Right lobe of liver (tissue), 6 donors: ENCODE measurements at regions not wholly inside any gene's neighbourhood (a gene's known extent, or its start where the extent isn't known, plus 50 kb on each side); places are given as distances from the start of the nearest gene placed in this dataset.

Experiments
- ATAC-seq, 4 donors: fragments of 200-7000 bp; cut with Tn5 transposase; one replicate each; pipeline ENCODE4 v1.9.1; 2020; ENCODE audit warnings: mild to moderate bottlenecking in 4 of 4, moderate library complexity in 4 of 4
- DNase-seq, 3 donors: peaks; one replicate each; pipeline ENCODE4 v3.0.0-alpha.2; 2020
- H3K27ac ChIP-seq, 3 donors: fragments of 200-600 bp; one replicate each; pipeline ENCODE4 v1.8.0; 2022
- H3K27me3 ChIP-seq, 2 donors: fragments of 200-600 bp; one replicate each; pipeline ENCODE4 v1.8.0; 2022
- H3K36me3 ChIP-seq, 4 donors: fragments of 200-600 bp; sonication (generic) in 1 of 4; one replicate each; pipeline versions ENCODE4 v1.5.1 to v1.8.0; 2017 to 2022; ENCODE audit warnings: control low read depth in 1 of 4
- H3K4me1 ChIP-seq, 4 donors: fragments of 200-600 bp; sonication (generic) in 1 of 4; one replicate each; pipeline versions ENCODE4 v1.5.1 to v1.8.0; 2017 to 2022; ENCODE audit warnings: control low read depth in 1 of 4
- H3K4me3 ChIP-seq, 3 donors: fragments of 200-600 bp; one replicate each; pipeline ENCODE4 v1.8.0; 2022
- H3K9me3 ChIP-seq, 4 donors: fragments of 200-600 bp; sonication (generic) in 1 of 4; one replicate each; pipeline versions ENCODE4 v1.5.1 to v1.8.0; 2017 to 2022; ENCODE audit warnings: control low read depth in 1 of 4
- CTCF ChIP-seq, 4 donors: fragments of 200-600 bp in 3 of 4; fragments of 450-650 bp in 1 of 4; IDR thresholded peaks; one replicate each; pipeline versions ENCODE4 v1.5.1 to v1.8.0; 2016 to 2022; ENCODE audit warnings: antibody characterized with exemption in 4 of 4, mild to moderate bottlenecking in 2 of 4
- POLR2A ChIP-seq: fragments of 450-650 bp; IDR thresholded peaks from one replicate; pipeline ENCODE4 v1.6.1; 2017; ENCODE audit warnings: antibody characterized with exemption, mild to moderate bottlenecking
- WGBS: methylation state at CpG from one replicate; pipeline ENCODE4 v1.1.6; 2018; ENCODE audit warnings: low coverage, low lambda C conversion rate; ENCODE audit not compliant: insufficient coverage; ENCODE audit errors: missing lambda C conversion rate; 5-methylcytosine and 5-hydroxymethylcytosine counted together
- intact Hi-C, 2 donors: fragments of 100-400 bp; cut with DNase I; formaldehyde crosslinking; loops; one replicate each; pipeline versions ENCODE4 v1.11.2 to v1.14.1; 2022
- donor health status: DM: no; HTN: yes; CAD: no.
- donor health status: DM: no; HTN: no; CAD: no.
- donor health status: DM: no; HTN: no; CAD: no.
- donor health status: DM: no; HTN: yes; CAD: no.
- donor health status: DM: no; HTN: yes; CAD: no.

GRCh38 chr16:59053911-59054310 lies 319.8 kb upstream of the GOT2 start:
- WGBS, result 49% methylated on average over 3 of the region's 3 CpGs
- DNase-seq (no peak), ATAC-seq (no peak)
- TF ChIP-seq CTCF (IDR thresholded peaks at IDR 0.05), result no peak
- TF ChIP-seq POLR2A, result no peak
- Histone ChIP-seq H3K4me3 (no peak overlapping the region), H3K9me3 (no peaks in the 10 kb centered on the region), H3K4me1 (no peaks in the 10 kb centered on the region), H3K27ac (no peak overlapping the region), H3K27me3 (no peaks in the 10 kb centered on the region), H3K36me3 (no peaks in the 10 kb centered on the region)
- intact Hi-C loops, result no loop called here

GRCh38 chr16:59052231-59052630 lies 318.1 kb upstream of the GOT2 start:
- no peak for ATAC-seq
- WGBS, result 75% methylated on average over 5 of the region's 5 CpGs
- DNase-seq, result no peak
- H3K27ac ChIP-seq, result no peak overlapping the region
- TF ChIP-seq POLR2A (no peak), CTCF (IDR thresholded peaks at IDR 0.05) (no peak)
- intact Hi-C loops, result no loop called here
- no peaks in the 10 kb centered on the region for H3K36me3 ChIP-seq
- H3K9me3 ChIP-seq, result no peaks in the 10 kb centered on the region
- no peaks in the 10 kb centered on the region for H3K27me3 ChIP-seq
- no peak overlapping the region for H3K4me3 ChIP-seq
- no peaks in the 10 kb centered on the region for H3K4me1 ChIP-seq

GRCh38 chr16:59048876-59049275 lies 314.8 kb upstream of the GOT2 start:
- 16% methylated on average over 3 of the region's 3 CpGs for WGBS
- Histone ChIP-seq H3K9me3 (no peaks in the 10 kb centered on the region), H3K36me3 (no peaks in the 10 kb centered on the region), H3K4me3 (no peak overlapping the region), H3K4me1 (no peaks in the 10 kb centered on the region), H3K27ac (no peak overlapping the region), H3K27me3 (no peaks in the 10 kb centered on the region)
- no peak for DNase-seq
- intact Hi-C loops, result no loop called here
- TF ChIP-seq POLR2A, result no peak
- no peak for TF ChIP-seq CTCF (IDR thresholded peaks at IDR 0.05)
- no peak for ATAC-seq

- 34% methylated on average over 4 of the region's 4 CpGs for WGBS
- intact Hi-C loops, result no loop called here
- H3K9me3 ChIP-seq, result no peaks in the 10 kb centered on the region
- H3K36me3 ChIP-seq, result no peaks in the 10 kb centered on the region
- H3K4me3 ChIP-seq, result no peak overlapping the region
- no peaks in the 10 kb centered on the region for H3K27me3 ChIP-seq
- H3K4me1 ChIP-seq, result no peaks in the 10 kb centered on the region
- TF ChIP-seq POLR2A (no peak), CTCF (IDR thresholded peaks at IDR 0.05) (peak in 1 of 4 donors; percentile 49)
- no peak overlapping the region for H3K27ac ChIP-seq
- ATAC-seq (peak in 2 of 4 donors; percentile 57 to 73), DNase-seq (no peak)
These were observed 313.0 kb upstream of the GOT2 start for GRCh38 chr16:59047114-59047513.

- intact Hi-C loops, result no loop called here
- Histone ChIP-seq H3K9me3 (no peaks in the 10 kb centered on the region), H3K27ac (no peak overlapping the region), H3K4me1 (no peaks in the 10 kb centered on the region), H3K27me3 (no peaks in the 10 kb centered on the region), H3K4me3 (no peak overlapping the region), H3K36me3 (no peaks in the 10 kb centered on the region)
- no peak for ATAC-seq
- TF ChIP-seq CTCF (IDR thresholded peaks at IDR 0.05) (no peak), POLR2A (no peak)
- DNase-seq, result no peak
- WGBS, result 86% methylated on average over 3 of the region's 4 CpGs
These were observed 312.2 kb upstream of the GOT2 start for GRCh38 chr16:59046335-59046734.
